H9 (cell line): ENCODE measurements at regions not wholly inside any gene's neighbourhood (a gene's known extent, or its start where the extent isn't known, plus 50 kb on each side); places are given as distances from the start of the nearest gene placed in this dataset.
A peak's percentile ranks its signal among the peaks of the same experiment; 100 is the strongest.

Experiments used
- DNase-seq: peaks from one replicate; pipeline ENCODE4 v3.0.0-alpha.2; 2017
- H2AFZ ChIP-seq: one replicate; pipeline ENCODE4 v1.6.1; 2013; ENCODE audit warnings: mild to moderate bottlenecking, low read length, control low read depth, moderate library complexity
- H2AK5ac ChIP-seq: 2 replicates; pipeline ENCODE4 v1.6.1; 2013; ENCODE audit warnings: low read length, control low read depth, mixed read lengths; ENCODE audit not compliant: insufficient read length
- H2BK120ac ChIP-seq: one replicate; pipeline ENCODE4 v1.6.1; 2013; ENCODE audit warnings: low read depth, mild to moderate bottlenecking, low read length, control low read depth, inconsistent platforms; ENCODE audit not compliant: poor library complexity, severe bottlenecking
- H2BK12ac ChIP-seq: 2 replicates; pipeline ENCODE4 v1.6.1; 2013; ENCODE audit warnings: low read length, control low read depth, mixed read lengths, low read depth; ENCODE audit not compliant: insufficient read length
- H2BK15ac ChIP-seq: 2 replicates; pipeline ENCODE4 v1.6.1; 2013; ENCODE audit warnings: low read depth, low read length, control low read depth
- H2BK20ac ChIP-seq: one replicate; pipeline ENCODE4 v1.6.1; 2013; ENCODE audit warnings: low read depth, mild to moderate bottlenecking, low read length, control low read depth, inconsistent platforms; ENCODE audit not compliant: poor library complexity, severe bottlenecking
- H2BK5ac ChIP-seq: 2 replicates; pipeline ENCODE4 v1.6.1; 2013; ENCODE audit warnings: low read length, control low read depth, mixed read lengths; ENCODE audit not compliant: insufficient read length
- H3K14ac ChIP-seq: 2 replicates; pipeline ENCODE4 v1.6.1; 2013; ENCODE audit warnings: low read length, control low read depth; ENCODE audit not compliant: insufficient read depth
- H3K18ac ChIP-seq: 2 replicates; pipeline ENCODE4 v1.6.1; 2013; ENCODE audit warnings: low read depth, mild to moderate bottlenecking, mixed read lengths, low read length, control low read depth; ENCODE audit not compliant: insufficient read length
- H3K23ac ChIP-seq: 2 replicates; pipeline ENCODE4 v1.6.1; 2013; ENCODE audit warnings: low read length, control low read depth, mixed read lengths, low read depth; ENCODE audit not compliant: insufficient read length
- H3K23me2 ChIP-seq: 2 replicates; pipeline ENCODE4 v1.6.1; 2013; ENCODE audit warnings: low read depth, mild to moderate bottlenecking, mixed read lengths, low read length, control low read depth; ENCODE audit not compliant: insufficient read length, poor library complexity, severe bottlenecking
- H3K27ac ChIP-seq: 2 replicates; pipeline ENCODE4 v1.5.1; 2013; ENCODE audit warnings: low read length, control low read depth, mixed read lengths, low read depth; ENCODE audit not compliant: insufficient read length
- H3K27me3 ChIP-seq: 2 replicates; pipeline ENCODE4 v1.6.1; 2013; ENCODE audit warnings: low read length, control low read depth, inconsistent platforms; ENCODE audit not compliant: insufficient read depth
- H3K4ac ChIP-seq: 2 replicates; pipeline ENCODE4 v1.6.1; 2013; ENCODE audit warnings: low read depth, mild to moderate bottlenecking, control low read depth, inconsistent platforms, low read length, moderate library complexity
- H3K4me1 ChIP-seq: 2 replicates; pipeline ENCODE4 v1.6.1; 2013; ENCODE audit warnings: low read length, control low read depth, inconsistent platforms; ENCODE audit not compliant: insufficient read depth
- H3K4me2 ChIP-seq: 2 replicates; pipeline ENCODE4 v1.6.1; 2013; ENCODE audit warnings: low read length, control low read depth, mixed read lengths; ENCODE audit not compliant: insufficient read length, insufficient read depth
- H3K56ac ChIP-seq: 2 replicates; pipeline ENCODE4 v1.6.1; 2013; ENCODE audit warnings: low read depth, mild to moderate bottlenecking, mixed read lengths, low read length, control low read depth; ENCODE audit not compliant: insufficient read length
- H3K79me1 ChIP-seq: 2 replicates; pipeline ENCODE4 v1.6.1; 2013; ENCODE audit warnings: low read depth, mild to moderate bottlenecking, moderate library complexity, low read length, control low read depth, inconsistent platforms; ENCODE audit not compliant: insufficient read depth, poor library complexity, severe bottlenecking
- H3K79me2 ChIP-seq: 2 replicates; pipeline ENCODE4 v1.6.1; 2013; ENCODE audit warnings: low read length, control low read depth, inconsistent platforms; ENCODE audit not compliant: insufficient read depth
- H3K9ac ChIP-seq: 2 replicates; pipeline ENCODE4 v1.6.1; 2013; ENCODE audit warnings: low read length, control low read depth, mixed read lengths; ENCODE audit not compliant: insufficient read length; ENCODE audit errors: extremely low read depth
- H3K9me3 ChIP-seq: one replicate; pipeline ENCODE4 v1.6.1; 2013; ENCODE audit warnings: low read depth, low read length, inconsistent platforms; ENCODE audit not compliant: control insufficient read depth
- H3T11ph ChIP-seq: one replicate; pipeline ENCODE4 v1.6.1; 2013; ENCODE audit warnings: mild to moderate bottlenecking, low read length, control low read depth, inconsistent platforms
- H4K20me1 ChIP-seq: one replicate; pipeline ENCODE4 v1.6.1; 2013; ENCODE audit not compliant: control insufficient read depth, insufficient read length, insufficient read depth
- H4K5ac ChIP-seq: 2 replicates; pipeline ENCODE4 v1.6.1; 2013; ENCODE audit warnings: low read depth, mild to moderate bottlenecking, mixed read lengths, low read length, control low read depth; ENCODE audit not compliant: insufficient read length
- H4K8ac ChIP-seq: replicated peaks from 2 replicates; pipeline ENCODE4 v1.6.1; 2013; ENCODE audit warnings: low read length, control low read depth, mixed read lengths, low read depth; ENCODE audit not compliant: insufficient read length
- H4K91ac ChIP-seq: 2 replicates; pipeline ENCODE4 v1.6.1; 2013; ENCODE audit warnings: low read depth, mild to moderate bottlenecking, moderate library complexity, mixed read lengths, low read length, control low read depth; ENCODE audit not compliant: insufficient read length
- H3K27ac Mint-ChIP-seq, 3 experiments: 2 replicates in 2 of 3; 3 replicates in 1 of 3; pipeline ENCODE4 v1.8.0; 2020 to 2021; ENCODE audit warnings: mixed read lengths in 3 of 3, mild to moderate bottlenecking in 1 of 3, moderate library complexity in 1 of 3
- H3K27me3 Mint-ChIP-seq: 2 replicates; pipeline ENCODE4 v1.8.0; 2021; ENCODE audit warnings: low read depth, mild to moderate bottlenecking, moderate library complexity, mixed read lengths
- H3K36me3 Mint-ChIP-seq, 3 experiments: 2 replicates in 2 of 3; 3 replicates in 1 of 3; pipeline ENCODE4 v1.8.0; 2020 to 2021; ENCODE audit warnings: low read depth in 3 of 3, mixed read lengths in 3 of 3; ENCODE audit not compliant: insufficient read depth in 1 of 3
- H3K4me1 Mint-ChIP-seq, 2 experiments: 2 replicates each; pipeline ENCODE4 v1.8.0; 2020; ENCODE audit warnings: mixed read lengths in 2 of 2
- H3K4me3 Mint-ChIP-seq, 2 experiments: 2 replicates in 1 of 2; 3 replicates in 1 of 2; pipeline ENCODE4 v1.8.0; 2020 to 2021; ENCODE audit warnings: mild to moderate bottlenecking in 2 of 2, mixed read lengths in 2 of 2, moderate library complexity in 1 of 2
- H3K9me3 Mint-ChIP-seq, 2 experiments: 2 replicates in 1 of 2; 3 replicates in 1 of 2; pipeline ENCODE4 v1.8.0; 2020; ENCODE audit warnings: mild to moderate bottlenecking in 2 of 2, mixed read lengths in 2 of 2, moderate library complexity in 1 of 2
- CTCF ChIP-seq: fragments of 200-600 bp; sonication (generic); conservative IDR thresholded peaks from 3 replicates; pipeline ENCODE4 v1.8.0; 2021; ENCODE audit warnings: antibody characterized with exemption, mild to moderate bottlenecking
- WGBS: extraction: QIAGEN DNeasy Blood & Tissue Kit; methylation state at CpG from one replicate; pipeline ENCODE4 v1.1.7; 2013; ENCODE audit warnings: missing lambda C conversion rate, low lambda C conversion rate, mixed read lengths; ENCODE audit not compliant: insufficient read length; ENCODE audit errors: extremely low coverage; 5-methylcytosine and 5-hydroxymethylcytosine counted together

- Histone ChIP-seq H3K56ac (no peak overlapping the region), H3K23ac (no peak overlapping the region), H2BK5ac (peak overlapping the region; percentile 49), H3K27me3 (no peaks in the 10 kb centered on the region), H4K5ac (no peak overlapping the region), H2BK15ac (no peak overlapping the region), H4K91ac (no peak overlapping the region), H3K4me2 (peak overlapping the region; percentile 63), H2BK120ac (no peak overlapping the region), H3K79me1 (no peaks in the 10 kb centered on the region), H3K9me3 (no peaks in the 10 kb centered on the region), H2AK5ac (no peak overlapping the region), H3K18ac (peak overlapping the region; percentile 12), H2BK20ac (no peak overlapping the region), H3K4me1 (peaks cover 10% of the 10 kb centered on the region; the same call in 1 of the 2 replicates), H3K9ac (no peak overlapping the region), H3K79me2 (no peaks in the 10 kb centered on the region), H3K14ac (no peak overlapping the region), H3K23me2 (no peaks in the 10 kb centered on the region), H4K20me1 (no peaks in the 10 kb centered on the region), H2AFZ (no peak overlapping the region), H3K4ac (no peak overlapping the region), H3T11ph (no peak overlapping the region), H4K8ac (no peak overlapping the region), H3K27ac (peak overlapping the region; percentile 81), H2BK12ac (no peak overlapping the region)
- Mint-ChIP-seq H3K27me3 (peaks cover 3% of the 10 kb centered on the region; the same call in 1 of the 2 replicates), H3K9me3 (peaks cover 6 to 17% of the 10 kb centered on the region in 2 experiments), H3K4me1 (peaks cover 53 to 60% of the 10 kb centered on the region in 2 experiments), H3K36me3 (peaks cover 8 to 21% (median 9%) of the 10 kb centered on the region in 3 experiments; a peak in 6 of 7 replicates), H3K4me3 (peak overlapping the region; percentile 39 to 66), H3K27ac (peak overlapping the region; percentile 96 to 99 (median 98))
- TF ChIP-seq CTCF, result no peak
- no CpG with 5 or more reads among the region's 19 CpGs for WGBS
- DNase-seq, result peak; percentile 84
Measured at GRCh38 chr16:51391798-51392511, 240.9 kb upstream of the SALL1 start.
